ENCODE measurements at regions not wholly inside any gene's neighbourhood (a gene's known extent, or its start where the extent isn't known, plus 50 kb on each side); places are given as distances from the start of the nearest gene placed in this dataset.
"Not testable (repeated sequence)": the region's sequence is repeated elsewhere in the genome, so short reads cannot be mapped to it uniquely, and the experiment has no call there.

- intact Hi-C loops (cut with micrococcal nuclease; ENCODE audit: unreplicated experiment), result no loop called here
- no peak for DNase-seq
- no peaks in the 10 kb centered on the region for H3K36me3 ChIP-seq (ENCODE audit: control insufficient read depth, insufficient read depth, low read length)
- ChIA-PET POLR2A (interaction anchor here (0.6 kb wide), 1 partner anchor 87 kb away, joined by 3 read pairs; no protein-coding TSS in a partner anchor), CTCF (interaction anchor here (0.7 kb wide), 1 partner anchor 24 kb away, joined by 3 read pairs; no protein-coding TSS in a partner anchor)
- no peaks in the 10 kb centered on the region for H3K27me3 Mint-ChIP-seq (ENCODE audit: insufficient read depth, unreplicated experiment)
- no peaks in the 10 kb centered on the region for H3K9me3 ChIP-seq
- peak in 1 of 2 experiments; percentile 32 for TF ChIP-seq CTCF (IDR thresholded peaks at IDR 0.05; ENCODE audit: insufficient read depth in 1 of 2, low read depth in 1 of 2, low read length in 1 of 2, severe bottlenecking in 1 of 2, unreplicated experiment in 1 of 2)
- H3K27me3 ChIP-seq (replicated peaks; ENCODE audit: control insufficient read depth, insufficient read depth, low read length), result no peaks in the 10 kb centered on the region
- H3K27ac Mint-ChIP-seq (ENCODE audit: unreplicated experiment), result no peak overlapping the region
- no peaks in the 10 kb centered on the region for H3K4me1 ChIP-seq
- H3K4me1 Mint-ChIP-seq (ENCODE audit: low read depth, unreplicated experiment), result no peaks in the 10 kb centered on the region
- no peak overlapping the region for H3K4me3 ChIP-seq (ENCODE audit: low read depth, low read length)
- H3K36me3 Mint-ChIP-seq (ENCODE audit: insufficient read depth, unreplicated experiment), result no peaks in the 10 kb centered on the region
- no TSS peak for BruUV-seq (replicated peaks)
- H3K9me3 Mint-ChIP-seq (ENCODE audit: unreplicated experiment), result no peaks in the 10 kb centered on the region
- H3K4me3 Mint-ChIP-seq (ENCODE audit: unreplicated experiment), result no peak overlapping the region
Observed at GRCh38 chr2:48205137-48205798, 109.2 kb upstream of the FOXN2 start.

- POLR2A ChIA-PET; H3K27ac Mint-ChIP-seq (ENCODE audit: unreplicated experiment); H3K27me3 Mint-ChIP-seq (ENCODE audit: insufficient read depth, unreplicated experiment); H3K9me3 ChIP-seq; intact Hi-C loops (cut with micrococcal nuclease; ENCODE audit: unreplicated experiment); H3K27me3 ChIP-seq (replicated peaks; ENCODE audit: control insufficient read depth, insufficient read depth, low read length); H3K4me1 ChIP-seq; BruUV-seq (replicated peaks); H3K36me3 ChIP-seq (ENCODE audit: control insufficient read depth, insufficient read depth, low read length); H3K36me3 Mint-ChIP-seq (ENCODE audit: insufficient read depth, unreplicated experiment); H3K4me1 Mint-ChIP-seq (ENCODE audit: low read depth, unreplicated experiment); H3K4me3 Mint-ChIP-seq (ENCODE audit: unreplicated experiment); H3K9me3 Mint-ChIP-seq (ENCODE audit: unreplicated experiment); DNase-seq; H3K4me3 ChIP-seq (ENCODE audit: low read depth, low read length): not testable (repeated sequence)
- CTCF ChIA-PET, result interaction anchor here (0.6 kb wide), 1 partner anchor 447 kb away, joined by 5 read pairs; no protein-coding TSS in a partner anchor
Observed at GRCh38 chr2:48206056-48206656, 108.3 kb upstream of the FOXN2 start.

- POLR2A ChIA-PET, result no interaction called here
- H3K36me3 ChIP-seq (ENCODE audit: control insufficient read depth, insufficient read depth, low read length), result no peaks in the 10 kb centered on the region
- H3K4me1 ChIP-seq, result no peaks in the 10 kb centered on the region
- no TSS peak for BruUV-seq (replicated peaks)
- Mint-ChIP-seq H3K4me3 (ENCODE audit: unreplicated experiment) (no peak overlapping the region), H3K4me1 (ENCODE audit: low read depth, unreplicated experiment) (no peaks in the 10 kb centered on the region), H3K27me3 (ENCODE audit: insufficient read depth, unreplicated experiment) (no peaks in the 10 kb centered on the region), H3K36me3 (ENCODE audit: insufficient read depth, unreplicated experiment) (no peaks in the 10 kb centered on the region), H3K27ac (ENCODE audit: unreplicated experiment) (no peak overlapping the region), H3K9me3 (ENCODE audit: unreplicated experiment) (no peaks in the 10 kb centered on the region)
- no peaks in the 10 kb centered on the region for H3K27me3 ChIP-seq (replicated peaks; ENCODE audit: control insufficient read depth, insufficient read depth, low read length)
- CTCF ChIA-PET, result no interaction called here
- TF ChIP-seq CTCF (IDR thresholded peaks at IDR 0.05; ENCODE audit: insufficient read depth in 1 of 2, low read depth in 1 of 2, low read length in 1 of 2, severe bottlenecking in 1 of 2, unreplicated experiment in 1 of 2), result no peak
- no peak overlapping the region for H3K4me3 ChIP-seq (ENCODE audit: low read depth, low read length)
- H3K9me3 ChIP-seq, result no peaks in the 10 kb centered on the region
- intact Hi-C loops (cut with micrococcal nuclease; ENCODE audit: unreplicated experiment), result no loop called here
- DNase-seq, result no peak
Observed at GRCh38 chr2:48207201-48207641, 107.3 kb upstream of the FOXN2 start.

All from Caco-2 (cell line).